Spleen (tissue), 11 donors: ENCODE measurements at regions not wholly inside any gene's neighbourhood (a gene's known extent, or its start where the extent isn't known, plus 50 kb on each side); places are given as distances from the start of the nearest gene placed in this dataset.

Source experiments
- DNase-seq: peaks from one replicate; pipeline ENCODE4 v3.0.0-alpha.2; 2020
- H3K27ac ChIP-seq, 8 donors: fragments of 200-600 bp; sonication (generic) in 7 of 8; 1 replicate in 4 of 8; 2 replicates in 4 of 8; pipeline versions ENCODE4 v1.5.0 to v1.8.0; 2016 to 2021; ENCODE audit warnings: inconsistent platforms in 4 of 8, mild to moderate bottlenecking in 4 of 8, moderate library complexity in 1 of 8
- H3K27me3 ChIP-seq, 7 donors: fragments of 200-600 bp; sonication (generic) in 6 of 7; replicated peaks in 1 of 7; 1 replicate in 4 of 7; 2 replicates in 3 of 7; pipeline versions ENCODE4 v1.5.0 to v1.8.0; 2016 to 2021; ENCODE audit warnings: inconsistent platforms in 3 of 7, mild to moderate bottlenecking in 1 of 7
- H3K36me3 ChIP-seq, 6 donors: fragments of 200-600 bp; sonication (generic) in 5 of 6; 1 replicate in 4 of 6; 2 replicates in 2 of 6; pipeline versions ENCODE4 v1.5.0 to v1.8.0; 2016 to 2021; ENCODE audit warnings: inconsistent platforms in 2 of 6
- H3K4me1 ChIP-seq, 6 donors: fragments of 200-600 bp; sonication (generic) in 5 of 6; 1 replicate in 3 of 6; 2 replicates in 3 of 6; pipeline versions ENCODE4 v1.5.0 to v1.8.0; 2016 to 2021; ENCODE audit warnings: inconsistent platforms in 3 of 6
- H3K4me3 ChIP-seq, 8 donors: fragments of 200-600 bp; sonication (generic) in 7 of 8; 1 replicate in 4 of 8; 2 replicates in 4 of 8; pipeline versions ENCODE4 v1.5.0 to v1.8.0; 2016 to 2021; ENCODE audit warnings: inconsistent platforms in 4 of 8, mild to moderate bottlenecking in 4 of 8, moderate library complexity in 2 of 8
- H3K9me3 ChIP-seq, 8 donors: fragments of 200-600 bp; sonication (generic) in 7 of 8; 1 replicate in 4 of 8; 2 replicates in 4 of 8; pipeline versions ENCODE4 v1.5.0 to v1.8.0; 2016 to 2021; ENCODE audit warnings: inconsistent platforms in 4 of 8
- CTCF ChIP-seq, 11 experiments: fragments of 200-600 bp in 7 of 11; fragments of 450-650 bp in 4 of 11; sonication (generic) in 4 of 11; IDR thresholded peaks in 8 of 11; conservative IDR thresholded peaks in 3 of 11; 1 replicate in 7 of 11; 2 replicates in 4 of 11; pipeline versions ENCODE4 v1.4.0 to v1.8.0; 2016 to 2021; ENCODE audit warnings: antibody characterized with exemption in 11 of 11, inconsistent platforms in 4 of 11, mild to moderate bottlenecking in 1 of 11
- POLR2A ChIP-seq, 3 donors: fragments of 450-650 bp; IDR thresholded peaks; one replicate each; pipeline ENCODE4 v1.5.1; 2017; ENCODE audit warnings: antibody characterized with exemption in 3 of 3, mild to moderate bottlenecking in 1 of 3
- POLR2AphosphoS5 ChIP-seq, 3 donors: sonication (generic); formaldehyde crosslinking; IDR thresholded peaks; one replicate each; pipeline ENCODE4 v1.5.1; 2017; ENCODE audit warnings: antibody characterized with exemption in 3 of 3
- WGBS, 5 donors: extraction: QIAGEN DNeasy Blood & Tissue Kit in 3 of 5; methylation state at CpG; one replicate each; pipeline versions ENCODE4 v1.1.5 to v1.1.7; 2013 to 2018; 5-methylcytosine and 5-hydroxymethylcytosine counted together
- intact Hi-C: fragments of 100-400 bp; cut with DNase I; formaldehyde crosslinking; loops from one replicate; pipeline ENCODE4 v1.15.0; 2023; ENCODE audit warnings: low total_unique reads
- donor health status: healthy with polysubstance abuse.
- donor health status: DM: no; HTN: no; CAD: no; lungs with moderate emphysema.
- donor health status: DM: no; HTN: no; CAD: no.
- donor health status: Bipolar disorder and iron deficiency.
- donor health status: healthy.
- donor health status: DM: no; HTN: no; CAD: no.
- donor health status: DM: yes; HTN: yes; CAD: no.

- H3K9me3 ChIP-seq = no peaks in the 10 kb centered on the region
- no peak overlapping the region for H3K4me3 ChIP-seq
- H3K4me1 ChIP-seq = peaks cover 3 to 16% (median 15%) of the 10 kb centered on the region in 6 donors
- no peak for DNase-seq
- H3K27ac ChIP-seq = no peak overlapping the region
- WGBS, 5 donors = 88 to 98% (median 95%) methylated on average over 4 to 5 of the region's 5 CpGs
- intact Hi-C loops = no loop called here
- no peaks in the 10 kb centered on the region for H3K27me3 ChIP-seq
- TF ChIP-seq CTCF (IDR thresholded peaks at IDR 0.05 in 8 of 11, conservative IDR thresholded peaks at IDR 0.05 in 3 of 11) (no peak), POLR2A (IDR thresholded peaks at IDR 0.05) (no peak), POLR2AphosphoS5 (IDR thresholded peaks at IDR 0.05) (no peak)
- H3K36me3 ChIP-seq = no peaks in the 10 kb centered on the region
Measured at GRCh38 chr2:129880309-129880708, 99.2 kb upstream of the RAB6C start.

- no peaks in the 10 kb centered on the region for H3K9me3 ChIP-seq
- H3K4me3 ChIP-seq = no peak overlapping the region
- TF ChIP-seq POLR2AphosphoS5 (IDR thresholded peaks at IDR 0.05) (no peak), CTCF (IDR thresholded peaks at IDR 0.05 in 8 of 11, conservative IDR thresholded peaks at IDR 0.05 in 3 of 11) (no peak), POLR2A (IDR thresholded peaks at IDR 0.05) (no peak)
- DNase-seq = no peak
- WGBS, 5 donors = 88 to 98% (median 89%) methylated on average over 6 of the region's 6 CpGs
- H3K36me3 ChIP-seq = no peaks in the 10 kb centered on the region
- intact Hi-C loops = no loop called here
- no peak overlapping the region for H3K27ac ChIP-seq
- no peaks in the 10 kb centered on the region for H3K27me3 ChIP-seq
- H3K4me1 ChIP-seq = peaks cover 3 to 16% (median 15%) of the 10 kb centered on the region in 6 donors
Measured at GRCh38 chr2:129880971-129881370, 98.5 kb upstream of the RAB6C start.

GRCh38 chr2:129881786-129882396 lies 97.6 kb upstream of the RAB6C start:
- H3K4me3 ChIP-seq = no peak overlapping the region
- intact Hi-C loops = no loop called here
- WGBS, 5 donors = 72 to 89% (median 84%) methylated on average over 4 of the region's 4 CpGs
- TF ChIP-seq POLR2AphosphoS5 (IDR thresholded peaks at IDR 0.05) (no peak), POLR2A (IDR thresholded peaks at IDR 0.05) (no peak), CTCF (IDR thresholded peaks at IDR 0.05 in 8 of 11, conservative IDR thresholded peaks at IDR 0.05 in 3 of 11) (no peak)
- no peak for DNase-seq
- no peaks in the 10 kb centered on the region for H3K9me3 ChIP-seq
- peaks cover 0 to 10% (median 8%) of the 10 kb centered on the region in 6 donors for H3K4me1 ChIP-seq
- H3K27me3 ChIP-seq = no peaks in the 10 kb centered on the region
- H3K36me3 ChIP-seq = no peaks in the 10 kb centered on the region
- H3K27ac ChIP-seq = no peak overlapping the region

GRCh38 chr2:129882476-129882875 lies 97.0 kb upstream of the RAB6C start:
- intact Hi-C loops = no loop called here
- no peak overlapping the region for H3K4me3 ChIP-seq
- no peaks in the 10 kb centered on the region for H3K27me3 ChIP-seq
- H3K27ac ChIP-seq = no peak overlapping the region
- peaks cover 0 to 8% (median 5%) of the 10 kb centered on the region in 6 donors for H3K4me1 ChIP-seq
- DNase-seq = peak; percentile 53
- no peaks in the 10 kb centered on the region for H3K36me3 ChIP-seq
- no peak for TF ChIP-seq CTCF (IDR thresholded peaks at IDR 0.05 in 8 of 11, conservative IDR thresholded peaks at IDR 0.05 in 3 of 11)
- TF ChIP-seq POLR2AphosphoS5 (IDR thresholded peaks at IDR 0.05) = no peak
- no peak for TF ChIP-seq POLR2A (IDR thresholded peaks at IDR 0.05)
- no peaks in the 10 kb centered on the region for H3K9me3 ChIP-seq
- 82 to 95% (median 89%) methylated on average over 6 of the region's 6 CpGs for WGBS, 5 donors
